Liver (tissue), 8 donors: ENCODE measurements at regions not wholly inside any gene's neighbourhood (a gene's known extent, or its start where the extent isn't known, plus 50 kb on each side); places are given as distances from the start of the nearest gene placed in this dataset.

Experiments used
- DNase-seq: peaks from one replicate; pipeline ENCODE4 v3.0.0-alpha.2; 2017; ENCODE audit warnings: low spot score
- H3K27ac ChIP-seq, 2 donors: one replicate each; pipeline ENCODE4 v1.7.0; 2013; ENCODE audit warnings: inconsistent platforms in 2 of 2, low read length in 2 of 2, control low read depth in 1 of 2, low read depth in 1 of 2, mild to moderate bottlenecking in 1 of 2
- H3K27me3 ChIP-seq, 4 donors: one replicate each; pipeline versions ENCODE4 v1.6.1 to v1.7.0; 2013; ENCODE audit warnings: low read length in 3 of 4, inconsistent platforms in 1 of 4, mild to moderate bottlenecking in 1 of 4, moderate library complexity in 1 of 4; ENCODE audit not compliant: control insufficient read depth in 4 of 4, insufficient read depth in 4 of 4
- H3K36me3 ChIP-seq, 4 donors: one replicate each; pipeline versions ENCODE4 v1.6.1 to v1.7.0; 2013; ENCODE audit warnings: low read length in 3 of 4, mild to moderate bottlenecking in 3 of 4, low read depth in 1 of 4, moderate library complexity in 1 of 4; ENCODE audit not compliant: control insufficient read depth in 4 of 4, insufficient read depth in 3 of 4
- H3K4me1 ChIP-seq, 4 donors: one replicate each; pipeline versions ENCODE4 v1.6.1 to v1.7.0; 2013; ENCODE audit warnings: low read length in 3 of 4, mild to moderate bottlenecking in 3 of 4, moderate library complexity in 1 of 4; ENCODE audit not compliant: control insufficient read depth in 4 of 4, insufficient read depth in 4 of 4
- H3K4me3 ChIP-seq, 3 donors: one replicate each; pipeline versions ENCODE4 v1.6.1 to v1.7.0; 2013; ENCODE audit warnings: low read length in 3 of 3, control low read depth in 1 of 3, low read depth in 1 of 3, mild to moderate bottlenecking in 1 of 3
- H3K9ac ChIP-seq, 2 donors: one replicate each; pipeline ENCODE4 v1.7.0; 2013; ENCODE audit warnings: low read length in 2 of 2, mild to moderate bottlenecking in 2 of 2, moderate library complexity in 2 of 2, control low read depth in 1 of 2, low read depth in 1 of 2
- H3K9me3 ChIP-seq, 4 donors: one replicate each; pipeline versions ENCODE4 v1.6.1 to v1.7.0; 2013; ENCODE audit warnings: low read length in 3 of 4; ENCODE audit not compliant: control insufficient read depth in 4 of 4
- EGR1 ChIP-seq, 2 donors: IDR thresholded peaks; 2 replicates each; pipeline ENCODE4 v1.6.1; 2016 to 2018; ENCODE audit warnings: antibody characterized with exemption in 2 of 2, low read depth in 2 of 2
- FOXA2 ChIP-seq: IDR thresholded peaks from 2 replicates; pipeline ENCODE4 v1.6.1; 2016; ENCODE audit warnings: antibody characterized with exemption
- GABPA ChIP-seq, 2 donors: IDR thresholded peaks in 1 of 2; conservative IDR thresholded peaks in 1 of 2; 2 replicates each; pipeline ENCODE4 v1.6.1; 2016; ENCODE audit warnings: antibody characterized with exemption in 2 of 2, mild to moderate bottlenecking in 1 of 2, moderate library complexity in 1 of 2
- HNF4A ChIP-seq, 2 donors: conservative IDR thresholded peaks; 2 replicates each; pipeline ENCODE4 v1.6.1; 2016; ENCODE audit warnings: antibody characterized with exemption in 2 of 2, mild to moderate bottlenecking in 2 of 2
- JUND ChIP-seq, 2 donors: IDR thresholded peaks; 2 replicates each; pipeline ENCODE4 v1.6.1; 2016; ENCODE audit warnings: antibody characterized with exemption in 2 of 2
- NR2F2 ChIP-seq: IDR thresholded peaks from 2 replicates; pipeline ENCODE4 v1.6.1; 2016; ENCODE audit warnings: antibody characterized with exemption
- RAD21 ChIP-seq, 2 donors: IDR thresholded peaks; 2 replicates each; pipeline ENCODE4 v1.6.1; 2016; ENCODE audit warnings: antibody characterized with exemption in 2 of 2, mild to moderate bottlenecking in 2 of 2
- SP1 ChIP-seq: IDR thresholded peaks from 2 replicates; pipeline ENCODE4 v1.6.1; 2018; ENCODE audit warnings: antibody characterized with exemption, mild to moderate bottlenecking
- TAF1 ChIP-seq: conservative IDR thresholded peaks from 2 replicates; pipeline ENCODE4 v1.6.1; 2016; ENCODE audit warnings: antibody characterized with exemption, mild to moderate bottlenecking
- YY1 ChIP-seq: IDR thresholded peaks from 2 replicates; pipeline ENCODE4 v1.6.1; 2016; ENCODE audit warnings: antibody characterized with exemption, mild to moderate bottlenecking
- WGBS: extraction: QIAGEN DNeasy Blood & Tissue Kit; methylation state at CpG from one replicate; pipeline ENCODE4 v1.1.7; 2013; 5-methylcytosine and 5-hydroxymethylcytosine counted together
- TF ChIP-seq, protein P1 (sequence below): fragments of 150-350 bp; IDR thresholded peaks from 2 replicates; pipeline ENCODE4 v1.5.1; 2017; ENCODE audit warnings: improper control_type of control experiment, low read depth, low read length; ENCODE audit not compliant: missing input control
- TF ChIP-seq, protein P2 (sequence below): IDR thresholded peaks from 2 replicates; pipeline ENCODE4 v1.6.1; 2016; ENCODE audit warnings: antibody characterized with exemption
- TF ChIP-seq, protein P3 (sequence below): IDR thresholded peaks from 2 replicates; pipeline ENCODE4 v1.6.1; 2016; ENCODE audit warnings: antibody characterized with exemption
- TF ChIP-seq, protein P4 (sequence below): IDR thresholded peaks from 2 replicates; pipeline ENCODE4 v1.6.1; 2016; ENCODE audit warnings: antibody characterized with exemption, mild to moderate bottlenecking
- donor health status: healthy.
- donor health status: healthy.
- donor health status: healthy.
- donor health status: healthy.
- donor health status: healthy.

GRCh38 chr5:75894482-75894881, 177.2 kb upstream of the POC5 start:
- no peak for DNase-seq
- Histone ChIP-seq H3K27me3 (no peaks in the 10 kb centered on the region), H3K4me3 (no peak overlapping the region), H3K9ac (no peak overlapping the region), H3K36me3 (no peaks in the 10 kb centered on the region), H3K9me3 (peaks cover 0 to 3% (median 3%) of the 10 kb centered on the region in 4 donors), H3K4me1 (no peaks in the 10 kb centered on the region), H3K27ac (no peak overlapping the region)
- WGBS, result 30% methylated on average over 1 of the region's 1 CpG
- TF ChIP-seq SP1 (no peak), YY1 (no peak), JUND (IDR thresholded peaks at IDR 0.05) (no peak), GABPA (IDR thresholded peaks at IDR 0.05 in 1 of 2, conservative IDR thresholded peaks at IDR 0.05 in 1 of 2) (no peak), NR2F2 (no peak)
- TF ChIP-seq, protein P1, sequence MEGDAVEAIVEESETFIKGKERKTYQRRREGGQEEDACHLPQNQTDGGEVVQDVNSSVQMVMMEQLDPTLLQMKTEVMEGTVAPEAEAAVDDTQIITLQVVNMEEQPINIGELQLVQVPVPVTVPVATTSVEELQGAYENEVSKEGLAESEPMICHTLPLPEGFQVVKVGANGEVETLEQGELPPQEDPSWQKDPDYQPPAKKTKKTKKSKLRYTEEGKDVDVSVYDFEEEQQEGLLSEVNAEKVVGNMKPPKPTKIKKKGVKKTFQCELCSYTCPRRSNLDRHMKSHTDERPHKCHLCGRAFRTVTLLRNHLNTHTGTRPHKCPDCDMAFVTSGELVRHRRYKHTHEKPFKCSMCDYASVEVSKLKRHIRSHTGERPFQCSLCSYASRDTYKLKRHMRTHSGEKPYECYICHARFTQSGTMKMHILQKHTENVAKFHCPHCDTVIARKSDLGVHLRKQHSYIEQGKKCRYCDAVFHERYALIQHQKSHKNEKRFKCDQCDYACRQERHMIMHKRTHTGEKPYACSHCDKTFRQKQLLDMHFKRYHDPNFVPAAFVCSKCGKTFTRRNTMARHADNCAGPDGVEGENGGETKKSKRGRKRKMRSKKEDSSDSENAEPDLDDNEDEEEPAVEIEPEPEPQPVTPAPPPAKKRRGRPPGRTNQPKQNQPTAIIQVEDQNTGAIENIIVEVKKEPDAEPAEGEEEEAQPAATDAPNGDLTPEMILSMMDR, result no peak
- TF ChIP-seq, protein P2, sequence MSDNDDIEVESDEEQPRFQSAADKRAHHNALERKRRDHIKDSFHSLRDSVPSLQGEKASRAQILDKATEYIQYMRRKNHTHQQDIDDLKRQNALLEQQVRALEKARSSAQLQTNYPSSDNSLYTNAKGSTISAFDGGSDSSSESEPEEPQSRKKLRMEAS, result no peak

GRCh38 chr5:75891736-75892135, 174.5 kb upstream of the POC5 start:
- H3K36me3 ChIP-seq, result no peaks in the 10 kb centered on the region
- TF ChIP-seq TAF1 (no peak), HNF4A (conservative IDR thresholded peaks at IDR 0.05) (no peak), EGR1 (IDR thresholded peaks at IDR 0.05; ENCODE audit: low read depth in 2 of 2) (no peak)
- TF ChIP-seq, protein P3, sequence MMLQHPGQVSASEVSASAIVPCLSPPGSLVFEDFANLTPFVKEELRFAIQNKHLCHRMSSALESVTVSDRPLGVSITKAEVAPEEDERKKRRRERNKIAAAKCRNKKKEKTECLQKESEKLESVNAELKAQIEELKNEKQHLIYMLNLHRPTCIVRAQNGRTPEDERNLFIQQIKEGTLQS, result no peak
- TF ChIP-seq, protein P4, sequence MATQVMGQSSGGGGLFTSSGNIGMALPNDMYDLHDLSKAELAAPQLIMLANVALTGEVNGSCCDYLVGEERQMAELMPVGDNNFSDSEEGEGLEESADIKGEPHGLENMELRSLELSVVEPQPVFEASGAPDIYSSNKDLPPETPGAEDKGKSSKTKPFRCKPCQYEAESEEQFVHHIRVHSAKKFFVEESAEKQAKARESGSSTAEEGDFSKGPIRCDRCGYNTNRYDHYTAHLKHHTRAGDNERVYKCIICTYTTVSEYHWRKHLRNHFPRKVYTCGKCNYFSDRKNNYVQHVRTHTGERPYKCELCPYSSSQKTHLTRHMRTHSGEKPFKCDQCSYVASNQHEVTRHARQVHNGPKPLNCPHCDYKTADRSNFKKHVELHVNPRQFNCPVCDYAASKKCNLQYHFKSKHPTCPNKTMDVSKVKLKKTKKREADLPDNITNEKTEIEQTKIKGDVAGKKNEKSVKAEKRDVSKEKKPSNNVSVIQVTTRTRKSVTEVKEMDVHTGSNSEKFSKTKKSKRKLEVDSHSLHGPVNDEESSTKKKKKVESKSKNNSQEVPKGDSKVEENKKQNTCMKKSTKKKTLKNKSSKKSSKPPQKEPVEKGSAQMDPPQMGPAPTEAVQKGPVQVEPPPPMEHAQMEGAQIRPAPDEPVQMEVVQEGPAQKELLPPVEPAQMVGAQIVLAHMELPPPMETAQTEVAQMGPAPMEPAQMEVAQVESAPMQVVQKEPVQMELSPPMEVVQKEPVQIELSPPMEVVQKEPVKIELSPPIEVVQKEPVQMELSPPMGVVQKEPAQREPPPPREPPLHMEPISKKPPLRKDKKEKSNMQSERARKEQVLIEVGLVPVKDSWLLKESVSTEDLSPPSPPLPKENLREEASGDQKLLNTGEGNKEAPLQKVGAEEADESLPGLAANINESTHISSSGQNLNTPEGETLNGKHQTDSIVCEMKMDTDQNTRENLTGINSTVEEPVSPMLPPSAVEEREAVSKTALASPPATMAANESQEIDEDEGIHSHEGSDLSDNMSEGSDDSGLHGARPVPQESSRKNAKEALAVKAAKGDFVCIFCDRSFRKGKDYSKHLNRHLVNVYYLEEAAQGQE, result no peak
- H3K9ac ChIP-seq, result no peak overlapping the region
- H3K4me3 ChIP-seq, result no peak overlapping the region
- 80% methylated on average over 1 of the region's 1 CpG for WGBS
- no peak overlapping the region for H3K27ac ChIP-seq
- no peaks in the 10 kb centered on the region for H3K27me3 ChIP-seq
- H3K4me1 ChIP-seq, result no peaks in the 10 kb centered on the region
- peaks cover 0 to 3% (median 3%) of the 10 kb centered on the region in 4 donors for H3K9me3 ChIP-seq
- DNase-seq, result no peak

DNA sequence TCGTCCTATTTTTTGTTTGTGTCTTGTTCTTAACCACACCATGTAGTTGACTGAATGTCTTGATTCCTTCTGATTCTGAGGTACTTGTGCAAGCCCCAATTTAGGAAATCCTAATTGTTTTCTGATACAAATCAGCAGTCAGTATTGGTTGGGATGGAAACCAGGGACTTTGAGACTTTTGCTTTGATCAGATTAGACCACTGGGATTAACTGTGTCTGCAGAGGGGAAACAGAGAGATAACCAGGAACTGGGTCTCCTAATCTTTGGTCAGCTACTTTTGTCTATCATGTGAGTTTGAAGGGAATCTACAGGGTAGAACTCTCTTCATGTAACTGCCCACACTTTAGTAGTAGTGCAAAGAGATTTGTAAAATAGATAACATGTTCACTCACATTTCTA, 173.8 kb upstream of the POC5 start:
- H3K9ac ChIP-seq, result no peak overlapping the region
- TF ChIP-seq FOXA2, result no peak
- TF ChIP-seq TAF1, result no peak
- TF ChIP-seq JUND (IDR thresholded peaks at IDR 0.05), result no peak
- TF ChIP-seq RAD21 (IDR thresholded peaks at IDR 0.05), result no peak
- no peak for TF ChIP-seq HNF4A (conservative IDR thresholded peaks at IDR 0.05)
- TF ChIP-seq, protein P2, result no peak
- 59% methylated on average over 1 of the region's 1 CpG for WGBS
- no peak overlapping the region for H3K27ac ChIP-seq
- no peaks in the 10 kb centered on the region for H3K27me3 ChIP-seq
- no peaks in the 10 kb centered on the region for H3K4me1 ChIP-seq
- peaks cover 0 to 3% (median 3%) of the 10 kb centered on the region in 4 donors for H3K9me3 ChIP-seq
- DNase-seq, result no peak
- no peaks in the 10 kb centered on the region for H3K36me3 ChIP-seq
- H3K4me3 ChIP-seq, result no peak overlapping the region
